ENCODE measurements at regions not wholly inside any gene's neighbourhood (a gene's known extent, or its start where the extent isn't known, plus 50 kb on each side); places are given as distances from the start of the nearest gene placed in this dataset.

- no peak for TF ChIP-seq POLR2A (IDR thresholded peaks at IDR 0.05)
- TF ChIP-seq CTCF (IDR thresholded peaks at IDR 0.05) = no peak
These were observed 112.8 kb upstream of the GJB6 start for GRCh38 chr13:20344836-20345490.

Measured in vagina (tissue), 2 donors.